GF-D8 (cell line): ENCODE measurements at regions not wholly inside any gene's neighbourhood (a gene's known extent, or its start where the extent isn't known, plus 50 kb on each side); places are given as distances from the start of the nearest gene placed in this dataset.

ENCODE experiments used
- DNase-seq: peaks from one replicate; lab custom pipeline; 2025; lab: John Stamatoyannopoulos, UW

DNA sequence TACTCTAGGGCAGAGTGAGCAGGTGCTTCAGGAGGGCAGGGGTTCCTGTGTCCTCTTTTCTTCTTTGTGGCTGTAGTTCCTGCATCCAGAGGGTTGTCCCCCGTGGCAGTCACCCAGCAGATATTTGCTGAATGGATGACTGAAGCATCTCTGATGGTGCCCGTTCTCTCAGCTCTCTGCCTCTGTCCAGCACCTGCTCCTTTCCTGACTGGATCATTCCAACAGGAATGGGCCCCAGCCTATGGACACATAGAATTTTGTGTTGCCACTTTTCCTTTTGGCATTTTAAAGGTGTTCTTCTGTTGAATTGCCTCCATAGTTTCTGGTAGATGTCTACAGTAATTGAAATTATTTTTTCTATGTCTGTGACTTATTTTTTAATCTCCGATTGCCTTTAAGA, 372.5 kb upstream of the C1orf174 start:
- DNase-seq, result no peak

DNA sequence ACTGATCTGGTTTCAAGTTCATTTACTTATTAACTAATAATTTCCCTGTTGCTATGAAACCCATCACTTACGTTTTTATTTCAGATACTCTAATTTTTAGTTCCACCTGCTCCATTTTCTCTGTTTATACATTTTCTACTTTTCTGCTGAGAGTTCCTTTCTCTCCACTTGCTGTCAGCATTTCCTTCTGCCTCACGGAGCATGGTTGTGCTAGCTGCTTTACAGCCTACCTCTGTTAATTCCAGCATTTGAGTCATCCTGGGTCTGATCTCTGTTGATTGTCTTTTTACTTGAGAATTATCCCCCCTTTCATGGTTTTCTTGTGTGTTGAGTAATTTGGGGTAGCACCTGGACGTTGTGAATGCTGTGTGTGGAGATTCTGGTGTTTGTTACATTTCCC, 373.2 kb upstream of the C1orf174 start:
- DNase-seq, result no peak

GRCh38 chr1:4273747-4274146, 373.7 kb upstream of the C1orf174 start:
- DNase-seq, result no peak

DNA sequence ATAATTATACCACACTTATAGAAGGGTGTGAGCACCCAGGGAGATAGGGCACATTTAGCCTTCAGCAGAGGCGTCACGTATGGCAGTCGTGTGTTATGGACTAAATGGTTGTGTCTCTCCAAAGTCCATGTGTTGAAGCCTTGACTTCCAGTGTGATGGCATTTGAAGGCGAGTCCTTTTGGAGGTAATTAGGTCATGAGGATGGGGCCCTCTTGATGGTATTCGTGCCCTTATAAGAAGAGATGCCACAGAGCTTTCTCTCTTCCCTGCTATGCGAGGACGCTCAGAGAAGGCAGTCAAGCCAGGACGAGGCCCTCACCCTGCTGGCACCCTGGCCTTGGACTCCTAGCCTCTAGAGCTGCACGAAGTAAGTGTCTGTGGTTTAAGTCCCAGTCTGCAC, 375.0 kb upstream of the C1orf174 start:
- DNase-seq, result no peak

GRCh38 chr1:4276238-4276637, 376.2 kb upstream of the C1orf174 start:
- DNase-seq, result no peak

- DNase-seq, result no peak
Observed at GRCh38 chr1:4277598-4277997, 376.8 kb upstream of the AJAP1 start.

DNA sequence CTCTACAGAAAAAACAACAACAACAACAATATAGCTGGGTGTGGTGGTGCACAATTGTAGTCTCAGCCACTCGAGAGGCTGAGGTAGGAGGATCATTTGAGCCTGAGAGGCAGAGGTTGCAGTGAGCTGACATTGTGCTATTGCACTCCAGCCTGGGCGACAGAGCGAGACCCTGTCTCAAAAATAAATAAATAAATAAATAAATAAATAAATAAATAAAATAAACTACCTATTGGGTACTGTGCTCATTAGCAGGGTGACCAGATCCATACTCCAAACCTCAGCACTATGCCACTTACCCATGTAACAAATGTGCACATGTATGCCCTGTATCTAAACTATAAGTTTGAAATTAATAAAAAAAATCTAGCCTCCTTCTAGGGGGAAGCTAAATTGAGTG, 369.4 kb upstream of the AJAP1 start:
- DNase-seq, result no peak

DNA sequence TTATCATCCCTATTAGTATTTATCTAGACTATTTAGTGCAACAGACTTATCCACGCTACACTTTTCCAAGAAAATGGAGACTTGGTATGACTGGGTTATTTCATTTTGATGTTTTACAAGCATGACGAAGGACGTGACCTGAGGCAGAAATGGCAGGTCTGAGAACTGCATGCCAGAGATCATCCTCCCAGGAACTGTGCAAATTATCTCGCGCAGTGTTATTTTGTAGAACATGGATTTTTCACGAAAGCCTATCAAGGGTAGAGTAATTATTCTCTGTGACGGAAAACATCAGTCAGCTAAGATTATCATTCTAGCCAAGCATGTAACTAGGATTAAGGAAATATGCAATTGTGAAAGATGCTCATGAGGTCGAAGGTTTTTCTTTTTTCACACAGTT, 361.5 kb upstream of the AJAP1 start:
- DNase-seq, result no peak

GRCh38 chr1:4298361-4299083, 355.9 kb upstream of the AJAP1 start:
- no peak for DNase-seq

DNA sequence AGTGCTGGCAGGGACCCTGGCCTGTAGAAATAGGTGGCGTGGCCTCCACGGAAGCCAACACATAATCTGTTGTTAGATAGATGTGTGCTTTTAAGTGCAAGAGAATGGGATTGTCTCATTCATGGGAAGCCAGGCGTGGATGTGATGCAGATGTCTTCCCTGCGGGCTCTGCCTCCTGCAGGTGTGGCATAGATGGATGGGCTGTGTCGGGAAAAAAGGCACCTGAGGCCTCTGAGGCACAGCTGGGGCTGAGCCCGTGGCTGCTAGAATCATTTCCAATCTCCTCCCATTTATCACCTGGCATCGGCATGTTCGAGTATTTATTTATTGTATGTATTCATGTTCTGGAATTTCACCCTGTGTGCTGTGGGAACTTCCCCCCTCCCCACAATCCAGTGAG, 353.4 kb upstream of the AJAP1 start:
- DNase-seq, result no peak

DNA sequence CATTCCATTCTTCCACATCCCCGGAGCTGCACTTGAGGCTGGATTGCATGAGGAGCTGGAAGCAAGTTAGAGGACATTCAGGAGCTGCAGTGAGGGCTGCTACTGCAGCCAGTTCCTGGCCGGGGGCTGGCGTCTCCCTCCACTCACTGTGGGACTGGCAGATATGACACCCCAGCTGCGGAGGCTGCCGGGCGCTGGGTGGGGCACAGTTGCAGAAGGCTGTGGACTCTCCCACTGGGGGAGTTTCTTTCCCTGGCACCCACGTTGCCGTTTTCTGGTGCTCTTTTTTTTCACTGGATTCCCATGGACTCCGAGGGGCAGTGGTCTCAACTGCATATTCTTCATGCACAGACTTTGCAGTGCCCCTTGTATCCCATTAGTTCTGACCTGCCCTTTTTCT, 351.1 kb upstream of the AJAP1 start:
- no peak for DNase-seq

DNA sequence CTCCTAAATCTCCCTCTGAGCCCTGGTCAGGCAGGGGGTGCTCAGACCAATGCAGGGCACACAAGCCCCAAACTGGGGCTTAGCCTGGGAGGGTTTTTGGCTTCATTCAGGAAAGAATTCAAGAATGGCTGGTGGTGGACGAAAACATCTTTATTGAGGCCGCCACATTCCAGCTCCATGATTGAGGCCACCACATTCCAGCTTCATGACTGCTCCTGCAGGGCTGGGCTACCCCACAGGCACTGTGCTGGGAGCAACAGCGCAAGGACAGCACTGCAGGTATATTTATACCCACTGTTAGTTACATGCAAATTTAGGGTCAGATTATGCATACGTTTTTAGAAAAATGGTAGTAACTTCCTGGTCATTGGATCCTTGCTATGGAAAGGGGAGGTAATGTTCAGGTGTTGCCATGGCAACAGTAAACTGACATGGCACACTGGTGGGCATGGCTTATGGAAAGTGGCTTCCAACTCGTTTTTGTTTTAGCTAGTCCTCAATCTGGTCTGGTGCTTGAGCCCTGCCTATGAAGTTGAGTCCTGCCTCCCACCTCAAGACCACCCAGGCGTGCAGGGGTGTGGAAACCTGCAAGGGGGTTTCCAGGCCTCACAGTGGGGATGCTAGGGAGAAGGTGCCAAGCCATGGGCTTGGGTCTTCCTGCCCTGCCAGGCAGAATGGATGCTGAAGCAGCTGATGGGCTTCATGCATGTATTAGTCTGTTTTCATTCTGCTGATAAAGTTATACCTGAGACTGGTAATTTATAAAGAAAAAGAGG, 348.7 kb upstream of the AJAP1 start:
- DNase-seq, result no peak

- DNase-seq, result no peak
Observed at GRCh38 chr1:4306559-4307467, 347.6 kb upstream of the AJAP1 start.

- DNase-seq, result no peak
Observed at GRCh38 chr1:4307468-4307845, 347.0 kb upstream of the AJAP1 start.

- no peak for DNase-seq
Observed at GRCh38 chr1:4307911-4308545, 346.4 kb upstream of the AJAP1 start.

DNA sequence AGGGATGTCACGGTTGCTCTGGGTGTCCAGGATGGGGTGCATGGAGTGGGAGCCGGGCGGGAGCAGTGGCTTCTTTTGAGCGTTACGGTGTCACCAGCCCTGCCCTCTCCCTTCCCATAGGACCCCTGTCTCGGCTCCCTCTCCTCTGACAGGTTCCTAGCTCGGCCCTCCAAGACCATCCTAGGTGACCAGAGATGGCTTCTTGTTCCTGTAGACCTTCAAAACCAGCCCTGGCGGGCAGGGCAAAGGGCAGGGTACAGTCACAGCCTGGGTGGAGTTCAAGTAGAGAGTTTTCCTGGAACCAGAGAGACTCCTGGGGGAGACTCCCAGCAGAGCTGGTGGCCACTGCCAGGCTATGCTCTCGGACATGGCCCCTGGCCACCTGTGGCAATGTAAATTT, 345.6 kb upstream of the AJAP1 start:
- DNase-seq, result no peak

GRCh38 chr1:4309676-4310320, 344.6 kb upstream of the AJAP1 start:
- DNase-seq, result no peak

DNA sequence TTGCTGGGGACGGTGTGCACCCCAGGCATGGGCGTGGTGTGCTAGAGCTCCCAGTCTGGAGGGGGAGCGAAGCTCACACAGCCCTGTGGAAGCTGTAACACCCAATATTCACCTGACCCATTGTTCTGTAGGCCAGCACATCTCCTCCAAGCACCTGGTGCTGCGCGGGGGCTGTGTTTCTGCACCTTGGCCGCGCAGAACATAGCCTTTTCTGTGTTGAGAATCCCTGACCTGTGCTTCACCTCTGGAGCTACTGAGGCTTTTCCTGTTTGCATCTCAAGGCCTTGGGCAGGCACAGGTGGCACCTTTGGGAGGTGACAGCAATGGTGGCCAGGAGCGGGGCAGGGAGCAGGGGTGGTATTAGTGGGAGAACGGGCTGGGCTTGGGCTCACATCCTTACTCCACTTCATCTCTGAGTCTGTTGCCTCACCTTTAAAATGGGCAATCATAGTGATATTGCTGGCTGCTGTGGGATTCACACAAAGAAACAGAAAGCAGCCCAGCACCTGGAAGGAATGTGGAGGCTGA, 343.9 kb upstream of the AJAP1 start:
- DNase-seq, result no peak

GRCh38 chr1:4312024-4312423, 342.4 kb upstream of the AJAP1 start:
- DNase-seq, result peak; percentile 58

- DNase-seq, result no peak
Observed at GRCh38 chr1:4315202-4315601, 339.2 kb upstream of the AJAP1 start.

DNA sequence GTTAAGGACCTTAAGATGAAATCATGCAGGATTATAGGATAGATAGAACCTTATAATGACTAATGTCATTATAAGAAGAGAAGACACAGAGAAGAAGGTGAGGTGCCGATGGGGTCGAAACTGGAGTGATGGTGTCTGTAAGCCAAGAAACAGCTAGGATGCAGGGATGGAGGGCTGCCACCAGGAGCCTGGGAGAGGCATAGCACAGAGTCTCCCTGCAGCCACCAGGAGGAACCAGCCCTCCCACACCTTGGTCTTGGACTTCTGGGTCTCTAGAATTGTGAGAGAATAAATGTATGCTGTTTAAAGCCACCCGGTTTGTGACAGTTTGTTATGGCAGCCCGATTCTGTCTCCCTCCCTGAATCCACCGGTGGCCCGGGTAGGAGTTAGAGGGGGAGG, 337.2 kb upstream of the AJAP1 start:
- DNase-seq, result no peak
